ENCODE measurements at regions not wholly inside any gene's neighbourhood (a gene's known extent, or its start where the extent isn't known, plus 50 kb on each side); places are given as distances from the start of the nearest gene placed in this dataset.

- H3K14ac ChIP-seq (ENCODE audit: insufficient read depth, low read length), result no peak overlapping the region
- no peak overlapping the region for H3K18ac ChIP-seq (ENCODE audit: insufficient read length, low read depth, low read length)
- DNase-seq, result no peak
- no peak overlapping the region for H4K91ac ChIP-seq (ENCODE audit: insufficient read length, low read depth, low read length)
- H3K4me1 ChIP-seq (ENCODE audit: insufficient read depth, low read length), result no peaks in the 10 kb centered on the region
- H3K79me2 ChIP-seq (ENCODE audit: insufficient read depth, low read length), result no peaks in the 10 kb centered on the region
- no peak overlapping the region for H4K5ac ChIP-seq (ENCODE audit: insufficient read length, low read depth, low read length)
- no peaks in the 10 kb centered on the region for H4K20me1 ChIP-seq (ENCODE audit: control insufficient read depth, insufficient read depth, insufficient read length)
- no peak overlapping the region for H3K4ac ChIP-seq (ENCODE audit: low read depth, low read length)
- no peak overlapping the region for H3T11ph ChIP-seq (ENCODE audit: low read length)
- H3K56ac ChIP-seq (ENCODE audit: insufficient read length, low read depth, low read length), result no peak overlapping the region
- TF ChIP-seq, protein P1, sequence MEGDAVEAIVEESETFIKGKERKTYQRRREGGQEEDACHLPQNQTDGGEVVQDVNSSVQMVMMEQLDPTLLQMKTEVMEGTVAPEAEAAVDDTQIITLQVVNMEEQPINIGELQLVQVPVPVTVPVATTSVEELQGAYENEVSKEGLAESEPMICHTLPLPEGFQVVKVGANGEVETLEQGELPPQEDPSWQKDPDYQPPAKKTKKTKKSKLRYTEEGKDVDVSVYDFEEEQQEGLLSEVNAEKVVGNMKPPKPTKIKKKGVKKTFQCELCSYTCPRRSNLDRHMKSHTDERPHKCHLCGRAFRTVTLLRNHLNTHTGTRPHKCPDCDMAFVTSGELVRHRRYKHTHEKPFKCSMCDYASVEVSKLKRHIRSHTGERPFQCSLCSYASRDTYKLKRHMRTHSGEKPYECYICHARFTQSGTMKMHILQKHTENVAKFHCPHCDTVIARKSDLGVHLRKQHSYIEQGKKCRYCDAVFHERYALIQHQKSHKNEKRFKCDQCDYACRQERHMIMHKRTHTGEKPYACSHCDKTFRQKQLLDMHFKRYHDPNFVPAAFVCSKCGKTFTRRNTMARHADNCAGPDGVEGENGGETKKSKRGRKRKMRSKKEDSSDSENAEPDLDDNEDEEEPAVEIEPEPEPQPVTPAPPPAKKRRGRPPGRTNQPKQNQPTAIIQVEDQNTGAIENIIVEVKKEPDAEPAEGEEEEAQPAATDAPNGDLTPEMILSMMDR (conservative IDR thresholded peaks at IDR 0.05), result no peak
- no peak overlapping the region for H3K27ac ChIP-seq (ENCODE audit: insufficient read length, low read depth, low read length)
- H3K4me2 ChIP-seq (ENCODE audit: insufficient read depth, insufficient read length, low read length), result no peak overlapping the region
- H2BK120ac ChIP-seq (ENCODE audit: low read depth, low read length, poor library complexity, severe bottlenecking), result no peak overlapping the region
- H3K79me1 ChIP-seq (ENCODE audit: insufficient read depth, low read depth, low read length, poor library complexity, severe bottlenecking), result no peaks in the 10 kb centered on the region
- no peak overlapping the region for H3K27ac Mint-ChIP-seq
- H3K36me3 Mint-ChIP-seq (ENCODE audit: insufficient read depth in 1 of 3, low read depth in 3 of 3), result no peaks in the 10 kb centered on the region
- no peaks in the 10 kb centered on the region; the same call in none of the 2 replicates for H3K27me3 Mint-ChIP-seq (ENCODE audit: low read depth)
- no peak overlapping the region for H2AFZ ChIP-seq (ENCODE audit: low read length)
- H3K23ac ChIP-seq (ENCODE audit: insufficient read length, low read depth, low read length), result no peak overlapping the region
- H4K8ac ChIP-seq (replicated peaks; ENCODE audit: insufficient read length, low read depth, low read length), result no peak overlapping the region
- no peak overlapping the region for H2AK5ac ChIP-seq (ENCODE audit: insufficient read length, low read length)
- H2BK5ac ChIP-seq (ENCODE audit: insufficient read length, low read length), result no peak overlapping the region
- no peaks in the 10 kb centered on the region for H3K9me3 Mint-ChIP-seq
- no peaks in the 10 kb centered on the region for H3K9me3 ChIP-seq (ENCODE audit: control insufficient read depth, low read depth, low read length)
- H3K4me3 Mint-ChIP-seq, result no peak overlapping the region
- WGBS (ENCODE audit: extremely low coverage, insufficient read length, low lambda C conversion rate), result no CpG with 5 or more reads among the region's 2 CpGs
- H2BK15ac ChIP-seq (ENCODE audit: low read depth, low read length), result no peak overlapping the region
- H3K4me1 Mint-ChIP-seq, result peaks cover 17 to 29% of the 10 kb centered on the region in 2 experiments
- H3K9ac ChIP-seq (ENCODE audit: extremely low read depth, insufficient read length, low read length), result no peak overlapping the region
- H2BK20ac ChIP-seq (ENCODE audit: low read depth, low read length, poor library complexity, severe bottlenecking), result no peak overlapping the region
- no peaks in the 10 kb centered on the region for H3K27me3 ChIP-seq (ENCODE audit: insufficient read depth, low read length)
- H3K23me2 ChIP-seq (ENCODE audit: insufficient read length, low read depth, low read length, poor library complexity, severe bottlenecking), result no peaks in the 10 kb centered on the region
- H2BK12ac ChIP-seq (ENCODE audit: insufficient read length, low read depth, low read length), result no peak overlapping the region
Measured at GRCh38 chr11:15625691-15626090, 511.0 kb downstream of the INSC start.

Measured in H9 (cell line).